ENCODE measurements at regions not wholly inside any gene's neighbourhood (a gene's known extent, or its start where the extent isn't known, plus 50 kb on each side); places are given as distances from the start of the nearest gene placed in this dataset.

GRCh38 chr3:118828351-118828750 lies 206.3 kb downstream of the IGSF11 start:
- no peak for TF ChIP-seq CTCF (conservative IDR thresholded peaks at IDR 0.05; ENCODE audit: control insufficient read depth, insufficient read depth, low read depth, low read length)
- DNase-seq (ENCODE audit: low read depth), result no peak
- H3K4me3 ChIP-seq (ENCODE audit: control insufficient read depth, low read depth, low read length), result no peak overlapping the region

- no peak overlapping the region for H3K4me3 ChIP-seq (ENCODE audit: control insufficient read depth, low read depth, low read length)
- no peak for TF ChIP-seq CTCF (conservative IDR thresholded peaks at IDR 0.05; ENCODE audit: control insufficient read depth, insufficient read depth, low read depth, low read length)
- DNase-seq (ENCODE audit: low read depth), result peak; percentile 10
Observed at GRCh38 chr3:118833075-118833474, 201.6 kb downstream of the IGSF11 start.

GRCh38 chr3:118838871-118839270 lies 195.8 kb downstream of the IGSF11 start:
- no peak overlapping the region for H3K4me3 ChIP-seq (ENCODE audit: control insufficient read depth, low read depth, low read length)
- DNase-seq (ENCODE audit: low read depth), result no peak
- no peak for TF ChIP-seq CTCF (conservative IDR thresholded peaks at IDR 0.05; ENCODE audit: control insufficient read depth, insufficient read depth, low read depth, low read length)

GRCh38 chr3:118842147-118842863 lies 192.3 kb downstream of the IGSF11 start:
- DNase-seq (ENCODE audit: low read depth), result peak; percentile 4
- no peak overlapping the region for H3K4me3 ChIP-seq (ENCODE audit: control insufficient read depth, low read depth, low read length)
- no peak for TF ChIP-seq CTCF (conservative IDR thresholded peaks at IDR 0.05; ENCODE audit: control insufficient read depth, insufficient read depth, low read depth, low read length)

GRCh38 chr3:118846176-118846575 lies 188.5 kb downstream of the IGSF11 start:
- DNase-seq (ENCODE audit: low read depth), result no peak
- no peak overlapping the region for H3K4me3 ChIP-seq (ENCODE audit: control insufficient read depth, low read depth, low read length)
- no peak for TF ChIP-seq CTCF (conservative IDR thresholded peaks at IDR 0.05; ENCODE audit: control insufficient read depth, insufficient read depth, low read depth, low read length)

All from fibroblast of mammary gland (primary cell).